HG03558 (cell line): ENCODE measurements at regions not wholly inside any gene's neighbourhood (a gene's known extent, or its start where the extent isn't known, plus 50 kb on each side); places are given as distances from the start of the nearest gene placed in this dataset.
"Not testable (repeated sequence)": the region's sequence is repeated elsewhere in the genome, so short reads cannot be mapped to it uniquely, and the experiment has no call there.

Experiments
- ATAC-seq: cut with Tn5 transposase; IDR thresholded peaks from one replicate; pipeline ENCODE4 v1.9.1; 2021; ENCODE audit warnings: moderate number of reproducible peaks; ENCODE audit not compliant: unreplicated experiment; ENCODE audit errors: extremely low read depth

GRCh38 chr6:15818044-15818443, 155.2 kb upstream of the DTNBP1 start:
- ATAC-seq: no peak

DNA sequence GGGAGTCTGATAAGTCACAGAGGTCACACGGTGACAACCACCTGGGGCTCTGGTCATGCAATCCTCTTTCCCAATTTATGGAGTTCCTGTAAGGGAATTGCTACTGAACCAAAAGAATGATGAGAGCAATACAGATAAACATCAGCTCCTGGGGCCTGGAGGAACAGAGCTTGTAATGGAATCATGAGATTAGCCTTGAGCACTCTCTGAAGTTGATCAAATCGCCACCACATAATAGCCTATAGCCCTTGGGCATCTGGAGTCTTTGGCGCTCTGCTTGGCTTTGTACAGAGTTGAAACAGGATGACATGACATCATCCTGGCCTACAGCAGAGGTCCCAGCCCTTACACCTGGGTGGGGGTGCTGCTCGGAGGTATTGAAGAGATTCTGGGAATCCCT, 154.3 kb upstream of the DTNBP1 start:
- no peak for ATAC-seq

DNA sequence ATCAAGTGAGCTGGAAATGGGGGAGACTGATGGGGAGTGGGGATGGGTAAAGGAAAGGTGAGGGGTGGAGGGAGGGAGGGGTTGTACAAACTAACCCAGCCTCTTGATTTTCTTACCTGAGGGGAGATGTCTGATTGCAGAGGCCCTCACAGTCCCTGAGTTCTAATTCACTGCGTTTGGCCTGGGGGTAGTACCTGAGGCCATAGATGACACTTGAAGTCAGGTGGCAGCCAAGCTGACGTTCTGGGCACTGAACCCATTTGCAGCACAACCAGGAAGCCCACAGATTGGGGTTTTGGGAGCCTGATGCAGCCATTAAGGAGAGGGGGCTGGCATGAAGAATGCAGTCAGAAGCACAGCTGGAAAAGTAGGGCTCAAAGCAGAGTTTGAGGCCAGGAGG, 153.8 kb upstream of the DTNBP1 start:
- ATAC-seq: no peak

GRCh38 chr6:15813698-15814097, 150.9 kb upstream of the DTNBP1 start:
- ATAC-seq: not testable (repeated sequence)

GRCh38 chr6:15811107-15811506, 148.3 kb upstream of the DTNBP1 start:
- no peak for ATAC-seq

- no peak for ATAC-seq
Observed at GRCh38 chr6:15810618-15811017, 147.8 kb upstream of the DTNBP1 start.

DNA sequence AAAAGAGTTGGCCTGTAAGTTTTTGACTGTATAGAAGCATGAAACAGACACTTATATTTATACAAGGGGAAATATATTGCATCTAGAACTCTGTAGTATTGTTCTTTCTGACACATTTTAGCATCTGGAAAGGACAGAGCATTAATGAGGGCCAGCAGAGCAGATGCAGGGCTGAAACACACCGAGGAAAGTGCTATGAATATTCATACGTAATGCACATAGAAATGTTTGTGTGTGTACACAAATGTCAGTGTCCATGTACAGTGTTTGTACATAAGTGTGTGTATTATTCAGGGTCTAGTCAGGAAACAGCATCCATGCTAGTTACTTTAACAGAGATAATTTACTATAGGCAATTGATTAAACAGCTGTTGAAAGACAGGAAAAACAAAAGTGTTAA, 146.5 kb upstream of the DTNBP1 start:
- ATAC-seq: no peak

DNA sequence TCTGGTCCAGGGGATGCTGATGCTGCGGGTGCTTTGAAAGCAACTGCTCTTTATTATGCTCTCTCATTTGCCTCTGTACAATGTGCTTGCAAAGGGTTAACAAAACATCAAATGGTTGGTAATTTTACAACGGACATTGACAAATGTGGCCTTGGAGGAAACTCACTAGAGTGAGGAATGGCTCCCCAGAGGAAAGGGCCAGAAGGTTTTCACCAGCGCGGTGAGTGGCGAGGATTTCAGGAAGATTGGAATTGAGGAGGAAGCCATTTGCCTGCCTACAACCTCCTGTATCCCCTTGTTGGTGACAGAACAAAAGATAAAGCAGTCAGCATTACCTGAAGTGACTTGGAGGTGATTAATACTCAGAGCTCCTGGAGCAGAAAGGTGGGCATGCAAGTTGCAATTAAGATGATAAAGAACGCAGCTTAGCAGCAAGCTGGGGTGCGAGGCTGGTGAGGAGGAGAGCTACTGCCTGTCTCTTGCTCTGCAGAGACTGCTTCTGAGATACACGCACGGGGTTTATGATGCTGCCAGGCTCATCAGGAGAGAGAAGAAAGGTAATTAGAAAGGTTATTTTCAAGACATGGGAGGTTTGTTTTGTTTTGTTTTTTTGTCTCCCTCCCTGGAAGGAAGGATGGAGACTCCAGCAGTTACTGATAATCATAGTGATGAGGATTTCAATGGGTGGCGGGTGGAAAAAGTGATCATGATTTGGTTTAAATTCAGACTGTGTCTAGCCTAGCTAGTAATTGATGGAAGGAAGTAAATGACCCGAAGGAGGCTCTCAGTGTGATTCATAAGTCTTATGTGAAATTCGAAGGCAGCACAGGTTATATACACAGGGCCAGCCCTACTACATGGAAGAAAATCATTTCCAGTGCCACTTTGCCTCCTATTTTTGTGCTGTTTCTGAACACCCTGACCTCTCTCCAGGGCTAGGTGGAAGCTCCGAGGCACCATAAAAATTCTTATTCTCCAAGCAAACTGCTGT, 141.6 kb upstream of the DTNBP1 start:
- ATAC-seq: no peak

- no peak for ATAC-seq
Observed at GRCh38 chr6:15802466-15802865, 139.6 kb upstream of the DTNBP1 start.

GRCh38 chr6:15801912-15802311, 139.1 kb upstream of the DTNBP1 start:
- no peak for ATAC-seq

GRCh38 chr6:15800841-15801617, 138.2 kb upstream of the DTNBP1 start:
- no peak for ATAC-seq

DNA sequence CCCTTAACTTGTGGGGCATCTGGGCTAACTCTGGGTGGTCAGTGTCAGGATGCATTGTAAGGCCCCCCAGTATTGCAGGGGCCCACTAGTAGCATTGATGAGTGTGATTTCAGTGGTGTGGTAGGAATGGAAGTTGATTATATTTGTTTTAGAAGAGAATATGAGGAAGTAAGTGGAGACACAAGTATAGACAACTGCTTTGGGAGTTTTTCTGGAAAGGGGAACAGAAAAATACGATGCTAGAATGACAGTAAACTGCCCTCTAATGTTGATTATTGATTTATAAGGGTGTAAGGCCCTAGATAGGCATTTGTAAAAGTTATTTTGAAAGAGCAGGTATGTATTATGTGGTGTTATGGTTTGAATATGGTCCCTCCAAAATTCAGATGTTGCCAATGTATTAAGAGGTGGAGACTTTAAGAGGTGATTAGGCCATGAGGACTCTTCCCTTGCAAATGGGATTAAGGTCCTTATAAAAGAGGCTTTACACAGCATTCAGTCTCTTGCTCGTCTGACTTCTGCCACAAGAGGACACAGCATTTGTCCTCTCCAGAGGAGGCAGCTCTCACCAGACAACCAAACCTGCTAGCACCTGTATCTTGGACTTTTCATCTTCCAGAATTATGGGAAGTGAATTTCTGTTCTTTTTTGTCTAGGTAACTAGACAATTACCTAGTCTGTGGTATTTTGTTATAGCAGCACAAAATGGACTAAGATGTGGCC, 135.9 kb upstream of the DTNBP1 start:
- ATAC-seq: no peak

GRCh38 chr6:15796844-15797243, 134.0 kb upstream of the DTNBP1 start:
- no peak for ATAC-seq

DNA sequence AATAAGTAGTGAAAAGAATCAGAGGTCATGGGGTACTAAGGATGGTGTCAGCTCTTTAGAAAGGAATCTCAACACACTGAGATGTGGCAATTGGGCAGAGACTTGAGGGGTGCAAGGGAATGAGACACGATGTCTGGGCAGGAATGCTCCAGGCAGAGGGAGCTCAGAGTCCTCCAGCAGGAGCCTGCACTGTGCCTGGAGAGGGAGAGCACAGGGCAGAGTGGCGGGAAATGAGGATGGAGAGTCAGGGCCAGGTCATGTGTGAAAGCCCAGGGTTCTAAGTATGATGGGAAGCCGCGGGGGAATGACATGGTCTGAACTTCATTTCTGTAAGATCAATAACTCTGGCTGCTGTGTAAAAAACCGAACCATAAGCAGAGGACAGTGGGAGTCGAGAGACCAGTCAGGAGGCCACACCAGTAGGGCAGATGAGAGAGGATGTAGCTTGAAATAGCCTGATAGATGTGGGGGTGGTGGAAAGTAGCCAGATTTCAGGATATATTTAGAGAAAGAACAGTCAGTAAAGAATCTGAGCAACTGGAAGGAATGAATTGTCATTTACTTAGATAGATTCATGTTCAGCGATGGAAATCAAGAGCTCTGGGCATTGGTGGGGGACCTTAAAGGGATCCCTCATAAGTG, 133.4 kb upstream of the DTNBP1 start:
- no peak for ATAC-seq

DNA sequence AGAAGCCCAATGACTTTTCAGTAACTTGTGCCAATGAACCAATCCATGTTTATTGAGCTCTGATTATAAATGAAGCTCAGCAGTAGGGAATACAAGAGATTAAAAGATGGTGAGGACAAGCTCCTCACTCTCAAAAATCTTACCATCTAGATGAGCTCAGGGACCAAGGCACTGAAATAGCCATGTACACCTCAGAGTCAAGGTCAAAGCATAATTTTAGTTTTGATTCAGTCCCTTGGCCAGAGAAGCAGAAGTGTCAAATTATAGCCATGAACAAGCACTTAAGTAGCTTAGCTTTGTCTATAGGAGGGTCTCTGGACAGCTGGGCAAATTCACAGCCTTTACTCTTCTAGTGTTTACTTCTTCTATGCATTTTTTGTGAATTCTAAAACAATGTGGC, 131.0 kb upstream of the DTNBP1 start:
- ATAC-seq: no peak

DNA sequence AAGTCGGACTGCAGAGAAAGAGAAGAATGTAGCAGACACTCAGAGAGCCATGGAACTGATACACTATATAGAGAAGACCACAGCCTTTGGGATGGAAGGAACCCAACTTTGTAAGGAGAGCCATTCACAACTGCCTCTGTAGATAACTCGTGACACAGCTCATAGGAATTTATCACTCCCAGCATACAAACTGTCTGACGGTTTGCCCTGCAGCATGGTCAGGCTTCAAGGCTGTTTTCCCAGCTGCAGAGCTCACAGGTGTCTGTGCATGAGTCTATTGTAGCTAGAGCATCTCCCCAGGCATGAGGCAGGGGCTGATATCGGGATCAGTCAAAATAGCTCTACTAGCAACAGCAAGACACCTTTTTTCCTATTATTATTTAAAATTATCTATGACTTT, 130.5 kb upstream of the DTNBP1 start:
- no peak for ATAC-seq

DNA sequence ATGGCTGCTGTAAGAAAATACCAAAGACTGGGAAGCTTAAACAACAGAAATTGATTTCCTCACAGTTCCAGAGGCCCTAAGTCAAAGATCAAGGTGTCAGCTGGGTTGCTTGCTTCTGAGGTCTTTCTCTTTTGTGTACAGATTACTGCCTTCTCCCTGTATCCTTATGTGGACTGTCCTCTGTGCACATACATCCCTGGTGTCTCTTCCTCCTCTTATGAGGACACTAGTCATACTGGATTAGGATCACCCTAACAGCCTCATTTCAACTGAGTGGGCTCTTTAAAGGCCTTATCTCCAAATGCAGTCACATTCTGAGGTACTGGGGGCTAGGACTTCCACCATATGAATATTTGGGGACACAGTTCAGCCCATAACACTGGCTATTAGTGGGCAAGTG, 130.0 kb upstream of the DTNBP1 start:
- ATAC-seq: no peak

GRCh38 chr6:15791448-15792181, 128.8 kb upstream of the DTNBP1 start:
- ATAC-seq: no peak

DNA sequence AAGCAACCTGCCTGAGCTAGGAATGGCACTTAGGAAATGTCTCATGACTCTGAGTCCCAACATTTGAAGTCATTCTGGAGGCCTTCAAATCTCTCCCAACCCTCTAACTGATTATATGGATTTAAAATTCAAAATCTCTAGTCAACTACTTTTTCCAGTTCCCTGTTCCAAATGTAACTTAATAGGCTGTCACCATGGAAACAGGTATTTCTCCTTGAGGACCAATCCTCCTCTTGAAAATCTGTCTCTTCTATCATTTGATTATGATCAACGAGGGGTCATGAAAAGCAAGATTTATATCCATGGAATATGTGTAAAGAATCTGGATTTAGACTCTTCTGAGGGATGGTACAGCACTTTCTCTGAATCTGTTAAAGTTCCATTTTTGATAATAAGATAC, 127.3 kb upstream of the DTNBP1 start:
- no peak for ATAC-seq

GRCh38 chr6:15786846-15787245, 124.0 kb upstream of the DTNBP1 start:
- ATAC-seq: no peak
